ENCODE measurements at regions not wholly inside any gene's neighbourhood (a gene's known extent, or its start where the extent isn't known, plus 50 kb on each side); places are given as distances from the start of the nearest gene placed in this dataset.

DNA sequence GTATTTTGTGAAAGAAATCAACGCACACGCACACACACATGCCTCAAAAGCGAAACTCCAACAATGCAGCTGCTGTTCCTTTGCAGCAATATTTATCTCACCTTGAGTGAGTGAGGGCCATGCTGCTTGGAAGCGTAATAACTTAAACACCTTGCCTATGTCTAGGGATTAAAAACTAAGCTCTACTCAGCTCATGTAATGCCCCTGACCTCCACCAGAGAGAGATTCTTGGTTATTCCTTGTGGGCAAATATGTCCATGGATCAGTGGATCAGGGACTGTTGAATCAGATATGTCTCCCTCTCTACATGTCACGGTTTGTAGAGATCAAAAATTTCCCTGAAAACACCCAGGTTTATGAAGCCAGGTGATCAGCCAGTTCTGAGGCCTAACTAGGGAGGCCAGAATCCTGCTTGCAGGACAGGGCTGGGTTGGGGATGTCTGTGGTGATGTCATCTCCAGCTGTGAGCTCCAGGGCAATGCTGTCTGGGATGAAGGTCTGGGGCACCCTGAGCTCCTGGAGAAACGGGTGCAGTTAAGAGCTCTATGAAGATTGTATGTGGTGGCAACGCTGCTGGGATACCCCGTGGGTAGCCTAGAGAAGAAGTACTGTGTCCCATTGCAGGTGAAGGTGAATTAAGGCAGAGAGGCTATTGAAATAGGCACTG lies 149.4 kb downstream of the KCNJ12 start:
- no peak for TF ChIP-seq POLR2AphosphoS5 (IDR thresholded peaks at IDR 0.05; ENCODE audit: low read depth)
- no peak for TF ChIP-seq CTCF (IDR thresholded peaks at IDR 0.05; ENCODE audit: insufficient read depth, low read length)
- no peak for TF ChIP-seq SPI1 (IDR thresholded peaks at IDR 0.05; ENCODE audit: borderline replicate concordance, low read depth)
- TF ChIP-seq GABPA (IDR thresholded peaks at IDR 0.05; ENCODE audit: low read depth), result no peak
- no peak for TF ChIP-seq REST (IDR thresholded peaks at IDR 0.05; ENCODE audit: insufficient replicate concordance, low read depth)
- no peaks in the 10 kb centered on the region for H3K27me3 ChIP-seq (ENCODE audit: insufficient read depth, poor library complexity, severe bottlenecking)
- no peak for DNase-seq (ENCODE audit: low read depth in 1 of 2, low spot score in 1 of 2)

DNA sequence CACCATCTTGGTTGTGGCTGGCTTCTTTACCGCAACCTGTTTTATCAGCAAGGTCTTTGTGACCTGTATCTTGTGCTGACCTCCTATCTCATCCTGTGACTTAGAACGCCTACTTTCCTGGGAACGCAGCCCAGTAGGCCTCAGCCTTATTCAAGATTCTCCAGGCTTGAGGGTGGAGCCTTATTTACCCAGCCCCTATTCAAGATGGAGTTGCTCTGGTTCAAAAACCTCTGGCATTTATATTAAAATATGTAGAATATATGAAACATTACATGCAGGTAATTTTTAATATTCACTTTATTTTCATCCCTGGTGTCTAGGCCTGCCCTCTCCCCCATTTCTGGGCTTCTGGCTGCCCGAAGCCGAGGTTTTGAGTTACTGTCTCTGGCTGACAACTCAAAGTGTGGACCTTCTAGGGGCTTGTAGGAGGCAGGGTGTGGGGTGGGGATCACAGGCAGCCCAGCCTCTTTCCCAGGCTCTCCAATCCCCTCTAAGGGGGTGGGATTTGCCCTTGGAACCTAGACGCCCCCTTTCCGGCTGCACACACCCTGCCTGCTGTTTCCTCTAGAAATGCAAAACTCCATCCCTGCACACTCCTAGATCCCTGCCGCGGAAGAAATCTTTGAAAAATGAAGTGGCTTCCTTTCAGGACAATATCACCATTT lies 152.0 kb downstream of the KCNJ12 start:
- H3K4me3 ChIP-seq (replicated peaks; ENCODE audit: insufficient read depth, low read length), result no peak overlapping the region
- H3K27me3 ChIP-seq (ENCODE audit: insufficient read depth, poor library complexity, severe bottlenecking), result no peaks in the 10 kb centered on the region
- no peak for DNase-seq (ENCODE audit: low read depth in 1 of 2, low spot score in 1 of 2)
- TF ChIP-seq POLR2AphosphoS5 (IDR thresholded peaks at IDR 0.05; ENCODE audit: low read depth), result no peak
- H3K27ac ChIP-seq (replicated peaks), result no peak overlapping the region

More for the DNA sequence above, 149.4 kb downstream of the KCNJ12 start:
- no peak overlapping the region for H3K4me3 ChIP-seq (replicated peaks; ENCODE audit: insufficient read depth, low read length)
- no peak overlapping the region for H3K27ac ChIP-seq (replicated peaks)

DNA sequence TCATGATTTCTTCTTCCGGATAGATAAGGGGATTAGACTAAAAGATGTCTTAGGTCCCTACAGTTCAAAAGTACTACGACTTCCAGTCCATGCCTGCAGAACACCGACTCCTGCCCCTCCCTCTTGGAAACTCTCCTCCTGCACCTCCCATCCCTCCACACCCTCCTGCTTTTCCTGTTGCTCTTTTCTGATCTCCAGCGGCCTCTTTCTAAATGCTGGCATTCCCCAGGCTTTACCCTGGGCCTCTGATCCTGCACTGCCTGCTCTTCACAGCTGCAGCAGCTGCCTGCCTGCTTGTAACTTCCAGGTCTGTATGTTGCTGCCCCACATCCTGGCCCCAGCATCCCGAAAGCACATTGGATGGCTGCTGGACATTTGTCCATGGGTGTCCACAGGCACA lies 154.2 kb downstream of the KCNJ12 start:
- no peak for DNase-seq (ENCODE audit: low read depth in 1 of 2, low spot score in 1 of 2)

GRCh38 chr17:21530841-21531240 lies 154.7 kb downstream of the KCNJ12 start:
- Histone ChIP-seq H3K27me3 (ENCODE audit: insufficient read depth, poor library complexity, severe bottlenecking) (no peaks in the 10 kb centered on the region), H3K27ac (replicated peaks) (no peak overlapping the region), H3K4me3 (replicated peaks; ENCODE audit: insufficient read depth, low read length) (no peak overlapping the region)
- DNase-seq (ENCODE audit: low read depth in 1 of 2, low spot score in 1 of 2), result no peak
- TF ChIP-seq SPI1 (IDR thresholded peaks at IDR 0.05; ENCODE audit: borderline replicate concordance, low read depth) (no peak), REST (IDR thresholded peaks at IDR 0.05; ENCODE audit: insufficient replicate concordance, low read depth) (no peak), GABPA (IDR thresholded peaks at IDR 0.05; ENCODE audit: low read depth) (no peak), CTCF (IDR thresholded peaks at IDR 0.05; ENCODE audit: insufficient read depth, low read length) (no peak), POLR2AphosphoS5 (IDR thresholded peaks at IDR 0.05; ENCODE audit: low read depth) (no peak)

More for the DNA sequence above, 154.2 kb downstream of the KCNJ12 start:
- Histone ChIP-seq H3K27me3 (ENCODE audit: insufficient read depth, poor library complexity, severe bottlenecking) (no peaks in the 10 kb centered on the region), H3K4me3 (replicated peaks; ENCODE audit: insufficient read depth, low read length) (no peak overlapping the region), H3K27ac (replicated peaks) (no peak overlapping the region)
- TF ChIP-seq CTCF (IDR thresholded peaks at IDR 0.05; ENCODE audit: insufficient read depth, low read length), result no peak
